HG03558 (cell line): ENCODE measurements at regions not wholly inside any gene's neighbourhood (a gene's known extent, or its start where the extent isn't known, plus 50 kb on each side); places are given as distances from the start of the nearest gene placed in this dataset.

ENCODE experiments used
- ATAC-seq: cut with Tn5 transposase; IDR thresholded peaks from one replicate; pipeline ENCODE4 v1.9.1; 2021; ENCODE audit warnings: moderate number of reproducible peaks; ENCODE audit not compliant: unreplicated experiment; ENCODE audit errors: extremely low read depth

DNA sequence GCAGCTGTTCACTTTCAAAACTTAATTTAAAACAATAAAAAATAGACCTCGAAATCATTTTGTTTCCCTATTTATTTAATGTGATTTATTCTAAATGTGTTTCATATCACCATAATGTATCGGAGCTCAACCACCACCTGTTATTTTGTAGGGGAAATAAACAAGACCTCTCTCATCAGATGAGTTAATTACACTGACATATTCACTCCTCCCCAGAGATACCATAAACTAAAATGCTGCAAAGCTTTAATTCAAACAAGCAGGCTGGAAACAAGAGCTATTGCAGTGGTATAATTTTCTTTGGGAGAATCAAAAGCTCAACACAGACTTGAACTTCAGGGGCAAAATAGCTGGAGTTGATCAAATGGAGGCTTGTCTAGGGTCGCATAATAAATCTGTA lies 303.5 kb upstream of the TSHZ2 start:
- no peak for ATAC-seq

GRCh38 chr20:52667358-52667757 lies 304.8 kb upstream of the TSHZ2 start:
- no peak for ATAC-seq

DNA sequence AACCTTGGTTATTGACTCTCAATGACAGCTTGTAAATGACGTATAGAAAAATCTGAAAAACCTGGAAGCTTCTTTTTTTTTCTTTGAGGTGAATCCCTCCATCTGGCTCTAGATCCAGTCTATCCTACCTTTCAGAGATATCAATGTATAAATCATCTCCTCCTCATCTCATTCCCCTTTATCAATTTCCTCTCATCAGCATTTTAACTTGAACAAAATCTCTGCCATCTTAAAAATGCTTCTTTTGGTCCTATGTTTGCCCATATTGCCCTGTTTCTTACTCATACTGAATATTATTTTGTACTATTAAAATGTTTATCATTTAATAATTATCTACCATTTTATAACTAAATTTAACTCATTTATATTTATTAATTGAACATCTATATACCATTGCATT lies 306.7 kb upstream of the TSHZ2 start:
- ATAC-seq, result no peak

DNA sequence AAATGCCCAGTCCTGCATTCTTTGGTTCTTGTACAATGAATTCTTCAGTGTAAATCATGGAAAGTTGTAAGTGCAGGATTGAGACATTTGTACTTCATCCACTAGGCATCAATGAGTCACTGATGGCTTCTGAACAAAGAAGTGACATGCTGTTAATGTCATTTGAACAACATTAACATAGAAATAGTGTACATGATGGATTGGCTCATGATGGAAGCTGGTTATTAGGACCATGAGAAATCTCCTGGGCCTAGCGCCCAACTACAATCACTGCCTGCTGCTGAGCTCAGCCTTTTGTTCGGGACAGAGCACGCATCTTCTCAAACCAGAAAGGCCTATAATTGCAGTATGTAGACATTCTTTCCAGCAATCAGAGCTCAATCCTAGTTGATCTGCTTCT lies 316.8 kb upstream of the TSHZ2 start:
- ATAC-seq, result no peak

- no peak for ATAC-seq
These were observed 317.6 kb upstream of the TSHZ2 start for GRCh38 chr20:52654567-52654966.

- no peak for ATAC-seq
These were observed 319.9 kb upstream of the TSHZ2 start for GRCh38 chr20:52652271-52652670.

GRCh38 chr20:52649727-52650126 lies 322.4 kb upstream of the TSHZ2 start:
- no peak for ATAC-seq

DNA sequence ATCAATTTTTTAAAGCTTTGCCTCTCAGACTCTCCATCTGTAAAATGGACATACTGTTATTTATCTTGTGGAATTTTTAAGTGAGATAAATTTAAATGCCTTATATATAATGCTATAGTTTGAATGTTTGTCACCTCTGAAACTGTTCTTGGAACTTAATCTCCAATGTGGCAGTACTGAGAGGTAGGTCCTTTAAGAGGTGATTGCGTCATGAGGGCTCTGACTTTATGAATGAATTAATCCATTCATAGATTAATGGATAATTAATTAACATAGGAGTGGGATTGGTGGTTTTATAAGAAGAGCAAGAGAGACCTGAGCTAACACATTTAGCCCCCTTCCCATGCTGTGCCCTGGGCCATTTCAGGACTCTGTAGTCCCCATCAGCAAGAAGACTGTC lies 326.3 kb upstream of the TSHZ2 start:
- no peak for ATAC-seq

- no peak for ATAC-seq
These were observed 329.1 kb upstream of the TSHZ2 start for GRCh38 chr20:52643034-52643433.

DNA sequence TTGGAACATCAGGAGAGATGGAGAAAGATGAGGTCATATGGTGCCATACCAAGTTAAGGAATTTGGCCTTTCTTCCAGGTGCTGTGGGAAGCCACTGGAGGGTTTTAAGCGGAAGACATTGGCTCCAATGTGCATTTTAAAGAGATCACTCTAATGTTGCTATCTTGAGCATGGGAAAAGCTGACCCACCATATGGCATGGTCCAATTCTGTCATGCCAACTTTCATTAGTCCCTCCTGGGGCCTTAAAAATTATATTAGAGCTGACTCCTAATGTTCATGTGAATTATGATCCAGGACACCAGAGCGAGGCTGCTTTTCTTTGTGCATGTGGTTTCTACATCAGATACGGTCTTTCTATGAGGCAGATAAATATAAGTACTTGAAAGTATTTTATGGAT lies 335.0 kb upstream of the TSHZ2 start:
- ATAC-seq, result no peak

DNA sequence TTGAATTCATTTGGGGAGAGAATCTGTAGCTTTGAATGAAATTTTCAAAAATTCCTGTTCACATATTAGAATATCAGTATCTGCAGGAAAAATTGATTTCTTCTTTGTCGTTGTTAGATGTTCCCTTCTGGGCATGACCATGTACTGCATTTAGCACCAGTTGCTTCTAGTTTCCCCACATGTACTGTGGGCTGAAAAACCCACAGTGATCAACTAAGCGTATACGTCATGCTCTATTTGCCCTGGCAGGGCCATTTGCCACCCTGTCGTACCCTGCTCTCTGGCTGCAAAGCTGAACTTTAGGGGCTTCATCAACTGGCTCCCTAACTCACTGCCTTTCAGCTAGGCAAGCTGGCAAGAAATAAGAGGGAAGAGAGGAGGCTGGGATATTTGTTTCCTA lies 340.7 kb upstream of the TSHZ2 start:
- ATAC-seq, result no peak

GRCh38 chr20:52630138-52630537 lies 342.0 kb upstream of the TSHZ2 start:
- no peak for ATAC-seq

GRCh38 chr20:52624281-52624680 lies 347.9 kb upstream of the TSHZ2 start:
- no peak for ATAC-seq

- no peak for ATAC-seq
These were observed 350.1 kb upstream of the TSHZ2 start for GRCh38 chr20:52622081-52622480.

- no peak for ATAC-seq
These were observed 350.8 kb upstream of the TSHZ2 start for GRCh38 chr20:52621401-52621800.

- no peak for ATAC-seq
These were observed 352.5 kb upstream of the TSHZ2 start for GRCh38 chr20:52619671-52620070.

DNA sequence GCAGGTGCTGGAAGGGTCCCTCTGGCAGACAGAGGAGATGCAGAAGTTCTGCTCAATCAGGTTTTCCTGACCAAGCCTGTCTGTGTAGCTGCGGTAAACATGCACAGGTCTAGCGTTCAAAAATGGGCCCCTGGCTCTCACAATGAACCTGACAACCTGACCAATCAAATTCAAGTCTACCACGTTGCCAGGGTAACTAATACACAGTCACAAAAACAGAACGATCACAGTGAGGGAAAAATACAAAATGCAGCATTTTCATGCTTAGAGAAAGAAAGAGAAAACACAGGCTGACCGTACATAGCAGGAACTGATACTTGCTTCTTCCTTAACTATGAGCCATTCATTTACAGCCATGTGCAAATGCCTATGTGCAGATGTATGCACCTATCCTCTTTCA lies 353.1 kb upstream of the TSHZ2 start:
- ATAC-seq, result no peak

DNA sequence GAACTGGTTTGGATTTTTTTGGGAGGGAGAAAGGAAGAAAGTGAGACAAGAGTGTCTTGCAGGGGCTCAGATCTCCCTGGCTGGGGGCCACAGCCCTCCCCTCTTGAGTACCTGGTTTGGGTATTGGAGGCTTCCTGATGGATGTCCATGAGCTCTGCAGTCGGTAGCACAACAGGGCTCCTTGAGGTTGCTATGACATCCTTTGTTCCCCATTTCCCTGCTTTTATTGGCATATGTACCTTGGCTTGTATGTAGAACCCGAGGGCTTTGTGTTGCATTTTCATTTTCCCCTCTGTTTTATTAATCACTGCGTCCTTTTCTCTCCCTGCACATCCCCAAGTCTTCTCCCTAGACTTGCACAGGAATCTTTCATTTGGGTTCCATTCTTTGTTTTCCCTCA lies 355.5 kb upstream of the TSHZ2 start:
- ATAC-seq, result no peak

- no peak for ATAC-seq
These were observed 357.9 kb upstream of the TSHZ2 start for GRCh38 chr20:52614051-52614863.

- no peak for ATAC-seq
These were observed 360.0 kb upstream of the TSHZ2 start for GRCh38 chr20:52612046-52612632.

DNA sequence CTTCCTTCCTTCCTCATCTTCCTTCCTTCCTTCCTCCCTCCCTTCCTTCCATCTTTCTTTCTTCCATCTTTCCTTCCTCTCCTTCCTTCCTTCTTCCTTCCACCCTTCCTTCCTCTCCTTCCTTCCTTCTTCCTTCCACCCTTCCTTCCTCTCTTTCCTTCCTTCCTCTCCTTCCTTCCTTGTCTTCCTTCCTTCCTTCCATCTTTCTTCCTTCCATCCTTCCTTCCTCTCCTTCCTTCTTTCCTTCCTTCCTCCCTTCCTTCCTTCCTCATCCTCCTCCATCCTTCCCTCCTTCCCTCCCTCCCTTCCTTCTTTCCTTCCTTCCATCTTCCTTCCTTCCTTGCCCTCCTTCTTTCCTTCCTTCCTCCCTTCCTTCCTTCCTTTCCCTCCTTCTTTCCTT lies 361.4 kb upstream of the TSHZ2 start:
- no peak for ATAC-seq

DNA sequence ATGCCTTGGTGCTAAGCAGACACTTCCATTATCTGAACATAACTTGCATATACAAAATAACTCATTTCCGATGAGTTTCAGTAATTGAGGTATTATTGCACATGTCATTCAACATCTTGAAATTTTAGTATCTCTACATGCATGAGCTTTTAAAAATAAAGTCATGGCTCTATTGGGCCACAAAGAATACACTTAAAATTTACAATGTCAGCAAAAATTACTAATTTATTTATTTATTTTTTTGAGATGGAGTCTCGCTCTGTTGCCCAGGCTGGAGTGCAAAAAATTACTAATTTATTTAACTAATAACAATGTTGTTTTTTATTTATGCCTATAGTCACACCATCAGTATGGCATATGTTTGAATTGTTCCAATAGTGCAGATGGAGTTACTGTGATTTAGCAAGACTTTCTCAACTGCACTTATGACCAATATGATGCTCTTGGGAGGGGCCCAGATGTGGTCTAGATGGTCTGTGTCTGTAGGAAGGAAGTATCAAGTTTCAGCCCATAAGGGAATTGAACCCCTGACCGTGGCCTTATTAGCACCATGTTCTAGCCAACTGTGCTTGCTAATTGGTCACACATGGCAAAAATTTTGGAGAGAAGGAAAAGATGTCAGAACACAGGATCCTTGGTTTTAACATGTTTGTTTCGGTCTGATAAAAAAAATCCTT lies 370.7 kb upstream of the TSHZ2 start:
- ATAC-seq, result no peak
